HG02623 (cell line): ENCODE measurements at regions not wholly inside any gene's neighbourhood (a gene's known extent, or its start where the extent isn't known, plus 50 kb on each side); places are given as distances from the start of the nearest gene placed in this dataset.
"Not testable (repeated sequence)": the region's sequence is repeated elsewhere in the genome, so short reads cannot be mapped to it uniquely, and the experiment has no call there.

Experiments
- ATAC-seq: cut with Tn5 transposase; IDR thresholded peaks from one replicate; pipeline ENCODE4 v1.9.1; 2021; ENCODE audit warnings: moderate library complexity; ENCODE audit not compliant: unreplicated experiment

DNA sequence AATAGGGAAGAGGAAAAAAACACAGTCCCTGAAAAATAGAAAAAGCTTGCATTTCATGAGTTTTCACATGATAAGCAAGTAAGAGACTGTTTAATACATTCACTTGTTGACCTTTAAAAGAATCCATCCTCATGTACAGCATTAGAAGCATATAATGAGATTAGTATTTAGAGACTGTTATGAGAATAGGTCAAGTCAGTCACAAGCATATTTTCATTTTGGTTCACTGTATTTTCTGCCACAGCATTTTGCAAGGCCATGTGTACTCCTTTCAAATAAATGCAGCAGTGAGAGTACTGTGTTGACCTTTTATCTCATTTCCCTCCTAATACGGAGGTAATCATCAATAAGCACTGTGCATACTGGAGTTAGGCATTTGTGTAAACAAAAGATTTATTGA lies 162.2 kb upstream of the SETMAR start:
- ATAC-seq: no peak

DNA sequence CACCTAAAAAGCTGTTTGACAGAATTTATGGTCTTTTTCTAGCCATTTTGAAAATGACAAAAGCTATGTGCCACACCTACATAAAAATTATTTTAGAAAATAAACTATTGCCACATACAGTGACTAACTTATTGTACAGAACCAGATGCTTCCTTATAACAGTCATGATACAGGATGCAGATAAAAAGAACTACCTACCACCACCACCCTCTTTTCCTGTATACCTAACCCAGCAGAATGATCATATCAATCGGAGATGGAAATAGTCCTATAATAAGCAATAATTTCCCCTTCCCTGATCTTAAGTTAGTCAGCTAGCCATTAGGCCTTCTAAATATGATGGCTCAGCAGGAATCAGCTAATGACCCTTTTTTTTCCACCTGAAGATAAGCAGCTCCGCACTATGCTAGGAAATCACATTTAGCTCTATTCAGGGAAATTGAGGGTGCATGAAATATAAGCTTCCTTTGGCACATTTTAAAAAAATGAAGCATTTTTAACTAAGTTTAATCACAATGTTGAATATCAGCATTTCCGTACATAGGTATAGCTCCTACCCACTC lies 155.5 kb upstream of the SETMAR start:
- ATAC-seq: no peak

DNA sequence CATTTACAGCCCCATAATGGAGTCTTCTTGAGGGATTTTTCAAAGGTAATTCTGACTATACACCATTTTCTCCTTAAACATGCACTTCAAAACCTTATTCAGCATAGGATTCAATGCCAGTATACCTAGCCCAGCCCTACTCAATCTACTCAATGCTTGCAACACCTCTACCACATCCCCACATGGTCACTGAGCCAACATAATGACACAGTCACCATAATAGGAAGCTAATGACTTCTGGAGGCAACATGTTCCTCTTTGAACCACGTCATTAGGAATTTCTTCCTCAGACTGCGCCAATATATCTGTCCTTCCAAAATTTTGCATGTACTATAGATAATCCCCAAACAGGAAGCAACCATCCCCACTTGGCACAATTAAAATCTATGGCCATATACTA lies 153.9 kb upstream of the SETMAR start:
- no peak for ATAC-seq

GRCh38 chr3:4150816-4151215 lies 152.4 kb upstream of the SETMAR start:
- ATAC-seq: no peak

- ATAC-seq: no peak
Observed at GRCh38 chr3:4151859-4152258, 151.3 kb upstream of the SETMAR start.

- ATAC-seq: no peak
Observed at GRCh38 chr3:4153771-4154170, 149.4 kb upstream of the SETMAR start.

DNA sequence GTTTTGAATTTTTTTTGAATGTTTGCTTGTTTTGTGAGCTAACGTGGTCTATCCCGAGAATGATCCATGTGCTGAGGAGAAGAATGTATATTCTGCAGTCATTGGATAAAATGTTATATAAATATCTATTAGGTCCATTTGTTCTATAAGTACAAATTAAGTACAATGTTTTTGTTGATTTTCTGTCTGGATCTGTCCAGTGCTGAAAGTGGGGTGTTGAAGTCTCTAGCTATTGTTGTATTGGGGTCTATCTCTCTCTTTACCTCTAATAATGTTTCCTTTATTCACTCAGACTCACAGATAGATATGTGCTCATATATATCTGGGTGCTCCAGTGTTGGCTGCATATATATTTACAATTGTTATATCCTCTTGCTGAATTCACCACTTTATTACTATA lies 144.8 kb upstream of the SETMAR start:
- no peak for ATAC-seq

DNA sequence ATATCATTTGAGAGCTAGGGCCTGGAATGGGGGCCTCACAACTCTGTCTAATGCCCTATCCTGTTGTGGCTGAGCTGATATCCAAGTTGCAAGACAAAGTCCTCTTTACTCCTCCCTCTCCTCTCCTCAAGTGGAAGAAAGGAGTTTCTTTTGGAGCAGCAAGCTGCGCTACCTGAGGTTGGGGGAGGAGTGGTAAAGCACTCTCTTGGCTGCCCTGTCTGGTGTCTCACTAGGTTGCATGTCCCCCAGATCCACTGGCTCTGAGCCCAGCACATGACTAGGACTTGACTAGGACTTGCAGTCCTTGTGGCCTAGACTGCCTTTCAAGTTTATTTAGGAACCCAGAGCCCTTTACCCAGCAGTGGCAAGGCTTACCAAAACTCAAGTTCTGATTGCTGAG lies 141.1 kb upstream of the SETMAR start:
- no peak for ATAC-seq

DNA sequence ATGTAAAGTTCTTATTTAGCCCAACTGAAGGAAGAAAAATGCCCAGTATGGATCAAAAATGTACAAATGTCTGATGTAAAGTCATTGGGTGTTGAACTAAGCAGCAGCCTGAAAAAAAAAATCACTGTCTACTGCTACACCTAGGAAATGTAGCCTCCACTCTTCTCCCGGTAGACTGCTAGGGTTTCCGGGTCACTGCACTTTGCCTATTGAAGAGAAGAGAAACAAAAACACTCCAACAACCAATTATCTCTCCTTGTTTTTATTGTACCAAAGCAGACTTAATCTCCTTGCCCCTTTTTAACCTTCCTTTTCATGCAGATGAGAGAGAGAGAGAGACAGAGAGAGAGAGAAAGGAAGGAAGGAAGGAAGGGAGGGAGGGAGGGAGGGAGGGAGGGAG lies 140.2 kb upstream of the SETMAR start:
- ATAC-seq: no peak

- ATAC-seq: no peak
Observed at GRCh38 chr3:4166540-4166939, 136.6 kb upstream of the SETMAR start.

DNA sequence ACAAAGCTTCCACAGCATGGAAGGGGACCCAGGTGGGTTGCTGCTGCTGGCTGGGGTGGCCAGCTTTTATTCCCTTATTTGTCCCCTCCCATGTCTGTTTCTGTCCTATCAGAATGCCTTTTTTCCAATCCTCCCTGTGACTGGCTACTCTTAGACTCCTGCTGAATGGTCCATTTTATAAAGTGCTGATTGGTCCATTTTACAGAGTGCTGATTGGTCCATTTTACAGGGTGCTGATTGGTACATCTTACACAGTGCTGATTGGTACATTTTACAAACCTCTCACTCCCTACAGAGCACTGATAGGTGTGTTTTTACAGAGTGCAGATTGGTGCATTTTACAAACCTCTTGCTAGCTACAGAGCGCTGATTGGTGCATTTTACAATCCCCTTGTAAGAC lies 135.9 kb upstream of the SETMAR start:
- not testable (repeated sequence) for ATAC-seq

GRCh38 chr3:4174791-4175190 lies 128.4 kb upstream of the SETMAR start:
- no peak for ATAC-seq

DNA sequence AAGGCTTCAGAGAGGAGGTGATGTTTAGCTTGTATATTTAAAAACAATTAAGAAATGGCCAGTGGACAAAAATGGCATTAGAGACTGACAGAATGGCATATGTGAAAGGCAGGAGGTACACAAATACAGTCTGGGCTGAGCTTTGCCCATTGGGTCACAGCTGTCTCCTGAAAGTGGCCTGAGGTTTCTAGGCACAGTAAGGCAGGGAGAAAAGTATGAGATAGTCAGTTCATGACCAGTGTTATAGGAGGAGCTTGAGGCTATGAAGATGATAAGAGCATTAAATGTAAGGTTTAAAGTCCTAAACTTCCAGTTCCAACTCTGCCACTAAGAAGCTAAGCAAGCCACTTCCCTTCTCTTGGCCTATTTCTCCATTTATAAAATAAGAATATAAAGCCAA lies 111.2 kb upstream of the SETMAR start:
- ATAC-seq: no peak

DNA sequence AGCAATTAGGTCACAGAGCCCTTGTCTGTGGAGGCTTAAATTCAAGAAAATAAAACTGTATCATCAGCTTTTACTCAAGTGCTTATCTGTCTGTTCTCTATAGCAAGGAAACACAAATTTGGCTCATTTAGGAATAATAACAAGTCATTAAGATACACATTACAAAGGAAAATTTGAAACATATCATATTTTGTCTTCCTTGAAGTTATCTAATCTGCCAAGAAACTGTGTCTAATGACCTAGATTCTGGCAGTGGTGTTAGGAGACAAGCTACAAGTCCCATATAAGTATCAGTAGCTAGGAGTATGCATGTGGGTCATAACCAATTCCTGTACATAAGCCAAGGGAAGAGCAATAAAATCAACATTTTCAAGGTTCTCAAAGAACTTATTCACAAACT lies 108.2 kb upstream of the SETMAR start:
- ATAC-seq: no peak

- ATAC-seq: no peak
Observed at GRCh38 chr3:4196506-4197147, 106.5 kb upstream of the SETMAR start.

DNA sequence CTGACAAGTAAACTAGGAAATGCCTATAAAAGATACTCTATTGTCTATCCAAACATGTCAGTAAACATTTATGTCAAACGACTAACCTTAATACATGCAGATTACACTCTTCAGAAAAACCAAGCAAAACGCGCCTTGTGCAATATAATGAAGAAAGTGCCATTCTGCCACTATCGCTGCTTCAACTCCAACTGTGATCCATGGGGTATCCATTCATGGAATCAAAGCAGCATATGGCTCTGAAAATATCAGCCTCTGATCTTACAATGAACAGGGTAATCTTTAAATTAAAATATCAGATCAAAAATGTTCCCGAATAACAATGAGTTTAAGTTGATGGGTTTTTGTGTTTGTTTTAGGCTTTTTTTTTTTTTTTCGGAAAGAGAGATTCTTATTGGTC lies 105.5 kb upstream of the SETMAR start:
- no peak for ATAC-seq

- no peak for ATAC-seq
Observed at GRCh38 chr3:4198491-4198890, 104.7 kb upstream of the SETMAR start.

- not testable (repeated sequence) for ATAC-seq
Observed at GRCh38 chr3:4204776-4205175, 98.4 kb upstream of the SETMAR start.

GRCh38 chr3:4207672-4208071 lies 95.5 kb upstream of the SETMAR start:
- no peak for ATAC-seq

DNA sequence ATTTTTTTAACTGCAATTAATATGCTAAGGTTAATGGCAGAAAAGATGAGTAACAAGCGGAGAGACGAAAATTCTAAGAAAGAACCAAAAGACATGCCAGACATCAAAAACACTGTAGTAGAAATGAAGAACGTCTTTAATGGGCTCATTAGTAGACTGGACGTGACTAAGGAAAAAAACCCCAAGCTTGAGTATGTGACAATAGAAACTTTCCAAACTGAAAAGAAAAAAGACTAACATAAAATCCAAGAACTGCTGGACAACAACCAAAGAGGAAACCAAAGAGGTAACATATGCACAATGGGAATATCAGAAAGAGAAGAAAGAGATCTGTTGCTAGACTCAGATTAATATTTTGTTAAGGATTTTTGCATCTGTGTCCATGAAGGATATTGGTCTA lies 94.6 kb upstream of the SETMAR start:
- no peak for ATAC-seq

GRCh38 chr3:4211610-4212009 lies 91.6 kb upstream of the SETMAR start:
- no peak for ATAC-seq

DNA sequence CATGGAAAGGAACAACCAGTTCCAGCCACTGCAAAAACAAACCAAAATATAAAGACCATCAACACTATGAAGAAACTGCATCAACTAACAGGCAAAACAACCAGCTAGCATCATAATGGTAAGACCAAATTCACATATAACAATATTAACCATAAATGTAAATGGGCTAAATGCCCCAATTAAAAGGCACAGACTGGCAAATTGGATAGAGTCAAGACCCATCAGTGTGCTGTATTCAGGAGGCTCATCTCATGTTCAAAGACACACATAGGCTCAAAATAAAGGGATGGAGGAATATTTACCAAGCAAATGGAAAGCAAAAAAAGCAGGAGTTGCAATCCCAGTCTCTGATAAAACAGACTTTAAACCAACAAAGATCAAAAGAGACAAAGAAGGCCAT lies 89.7 kb upstream of the SETMAR start:
- not testable (repeated sequence) for ATAC-seq

- not testable (repeated sequence) for ATAC-seq
Observed at GRCh38 chr3:4216974-4217373, 86.2 kb upstream of the SETMAR start.
